ENCODE measurements at regions not wholly inside any gene's neighbourhood (a gene's known extent, or its start where the extent isn't known, plus 50 kb on each side); places are given as distances from the start of the nearest gene placed in this dataset.

DNA sequence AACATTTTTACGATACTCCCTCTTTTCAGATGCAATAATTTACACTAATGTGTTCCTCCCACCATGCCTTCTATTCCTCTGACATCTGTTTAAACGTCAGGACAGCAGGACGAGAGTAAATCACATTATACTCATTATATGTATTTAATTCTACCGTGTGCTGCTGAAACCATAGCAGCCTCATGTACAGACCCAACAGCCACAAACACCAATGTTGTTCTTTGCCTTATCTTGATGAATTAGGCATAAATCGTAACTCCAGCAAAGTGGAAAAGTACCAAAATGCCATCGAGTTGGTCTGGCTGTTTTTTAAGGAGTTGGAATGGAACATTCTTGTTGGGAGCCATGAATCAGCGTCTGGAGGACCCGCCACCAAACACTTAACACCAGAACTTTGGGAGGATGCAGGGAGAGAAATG, 82.9 kb upstream of the FOXF1 start:
- Mint-ChIP-seq H3K4me3 (no peak overlapping the region), H3K9me3 (no peaks in the 10 kb centered on the region), H3K27me3 (peaks cover 6% of the 10 kb centered on the region), H3K4me1 (ENCODE audit: low read depth) (no peaks in the 10 kb centered on the region), H3K27ac (no peak overlapping the region), H3K36me3 (ENCODE audit: low read depth) (no peaks in the 10 kb centered on the region)
- no peak for DNase-seq

DNA sequence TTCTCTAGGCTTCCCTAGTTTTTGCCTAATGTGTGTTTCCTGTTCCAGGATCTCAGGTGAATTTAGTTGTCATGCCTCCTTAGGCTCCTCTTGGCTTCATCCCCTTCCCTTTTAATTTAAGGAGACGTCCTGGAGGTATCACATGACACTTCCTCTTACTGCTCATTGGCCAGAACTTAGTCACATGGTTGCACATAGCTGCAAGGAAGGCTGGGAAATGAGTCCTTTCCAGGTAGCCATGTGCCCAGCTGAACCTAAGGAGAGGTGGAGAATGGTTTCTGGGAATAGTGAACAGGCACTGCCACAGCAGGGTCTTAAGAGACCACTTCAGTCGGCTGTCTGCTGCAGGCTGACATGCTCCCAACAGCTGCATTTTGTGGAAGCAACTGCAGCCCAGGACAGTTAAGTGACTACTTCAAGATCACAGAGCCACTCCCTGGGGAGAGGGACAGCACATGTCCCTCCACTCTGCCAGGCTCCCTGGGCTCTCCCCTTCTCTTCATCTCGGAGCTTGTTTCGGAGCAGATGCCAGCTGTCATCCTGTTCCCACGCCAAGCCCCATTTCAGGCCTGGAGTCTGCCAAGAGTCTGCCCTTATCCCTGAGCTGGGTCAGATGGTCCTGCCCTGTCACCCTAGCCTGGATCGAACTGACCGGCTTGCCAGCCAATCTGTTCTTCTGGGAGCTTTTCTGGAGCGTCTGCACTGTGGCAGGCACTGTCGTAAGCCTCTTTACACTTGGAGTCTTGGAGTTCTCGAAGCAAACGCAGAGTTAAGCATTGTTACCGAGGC, 81.4 kb upstream of the FOXF1 start:
- Mint-ChIP-seq H3K4me1 (ENCODE audit: low read depth) (no peaks in the 10 kb centered on the region), H3K4me3 (no peak overlapping the region), H3K36me3 (ENCODE audit: low read depth) (no peaks in the 10 kb centered on the region), H3K27me3 (peaks cover 6% of the 10 kb centered on the region), H3K27ac (no peak overlapping the region), H3K9me3 (no peaks in the 10 kb centered on the region)
- DNase-seq = no peak

DNA sequence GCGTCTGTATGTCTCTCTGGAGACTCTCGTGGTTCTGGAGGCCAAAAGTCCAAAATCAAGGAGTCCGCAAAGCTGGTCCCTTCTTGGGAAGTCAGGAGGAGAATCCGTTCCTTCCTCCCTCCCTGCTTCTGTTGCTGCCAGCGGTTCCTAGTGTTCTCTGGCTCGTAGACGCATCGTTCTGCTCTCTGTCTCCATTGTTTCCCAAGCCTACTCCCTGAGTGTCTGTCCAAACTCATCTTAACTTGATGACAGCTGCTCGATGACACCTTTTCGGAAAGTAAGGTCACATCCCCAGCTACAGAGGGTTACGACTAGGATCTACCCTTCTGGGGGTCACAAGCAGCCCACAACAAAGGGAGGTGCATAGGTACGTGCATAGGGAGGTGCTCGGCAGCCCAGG, 80.7 kb upstream of the FOXF1 start:
- no peaks in the 10 kb centered on the region for H3K4me1 Mint-ChIP-seq (ENCODE audit: low read depth)
- H3K27ac Mint-ChIP-seq = no peak overlapping the region
- peaks cover 6% of the 10 kb centered on the region for H3K27me3 Mint-ChIP-seq
- H3K4me3 Mint-ChIP-seq = no peak overlapping the region
- H3K36me3 Mint-ChIP-seq (ENCODE audit: low read depth) = no peaks in the 10 kb centered on the region
- no peak for DNase-seq
- no peaks in the 10 kb centered on the region for H3K9me3 Mint-ChIP-seq

DNA sequence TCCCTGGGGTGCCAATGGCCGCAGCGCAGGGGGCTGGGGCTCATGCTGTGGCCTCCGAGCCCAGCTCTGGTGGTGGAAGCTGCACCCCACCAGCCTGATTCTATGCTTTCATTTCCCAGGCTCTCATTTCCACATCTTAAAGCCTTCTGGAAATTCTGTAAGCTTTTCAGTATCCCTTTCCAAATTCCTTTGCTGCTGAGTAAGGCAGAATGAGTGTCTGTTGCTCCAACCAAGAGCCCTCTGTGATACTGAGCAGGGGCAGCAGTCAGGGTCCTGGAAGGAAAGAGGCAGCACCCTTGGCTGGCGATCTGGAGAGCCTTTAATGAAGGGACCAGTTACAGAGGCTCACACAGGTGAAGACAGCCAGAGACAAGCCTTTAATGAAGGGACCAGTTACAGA, 79.5 kb upstream of the FOXF1 start:
- no peaks in the 10 kb centered on the region for H3K4me1 Mint-ChIP-seq (ENCODE audit: low read depth)
- no peaks in the 10 kb centered on the region for H3K36me3 Mint-ChIP-seq (ENCODE audit: low read depth)
- DNase-seq = no peak
- H3K9me3 Mint-ChIP-seq = no peaks in the 10 kb centered on the region
- no peak overlapping the region for H3K4me3 Mint-ChIP-seq
- H3K27me3 Mint-ChIP-seq = peaks cover 5% of the 10 kb centered on the region
- no peak overlapping the region for H3K27ac Mint-ChIP-seq

DNA sequence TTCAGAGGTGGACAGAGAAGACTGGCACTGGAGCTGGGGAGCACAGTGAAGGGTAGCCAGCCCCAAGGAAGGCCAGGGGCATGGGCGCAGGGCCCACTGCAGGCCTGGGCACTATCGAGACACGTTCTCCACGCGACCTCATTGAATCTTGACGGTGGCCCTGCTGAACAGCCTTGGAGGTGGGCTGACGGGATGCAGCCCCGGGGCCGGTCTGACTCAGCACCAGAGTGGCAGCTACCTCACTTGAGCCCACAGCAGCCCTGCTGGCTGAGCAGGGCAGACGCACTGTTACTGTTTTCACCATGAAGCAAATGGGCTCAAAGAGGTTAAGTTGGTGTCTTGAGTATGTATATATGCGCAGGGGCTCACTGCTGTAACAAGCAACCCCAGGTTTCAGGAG, 78.8 kb upstream of the FOXF1 start:
- H3K27me3 Mint-ChIP-seq = peaks cover 3% of the 10 kb centered on the region
- H3K9me3 Mint-ChIP-seq = no peaks in the 10 kb centered on the region
- no peak overlapping the region for H3K4me3 Mint-ChIP-seq
- no peaks in the 10 kb centered on the region for H3K36me3 Mint-ChIP-seq (ENCODE audit: low read depth)
- H3K4me1 Mint-ChIP-seq (ENCODE audit: low read depth) = no peaks in the 10 kb centered on the region
- DNase-seq = no peak
- no peak overlapping the region for H3K27ac Mint-ChIP-seq

DNA sequence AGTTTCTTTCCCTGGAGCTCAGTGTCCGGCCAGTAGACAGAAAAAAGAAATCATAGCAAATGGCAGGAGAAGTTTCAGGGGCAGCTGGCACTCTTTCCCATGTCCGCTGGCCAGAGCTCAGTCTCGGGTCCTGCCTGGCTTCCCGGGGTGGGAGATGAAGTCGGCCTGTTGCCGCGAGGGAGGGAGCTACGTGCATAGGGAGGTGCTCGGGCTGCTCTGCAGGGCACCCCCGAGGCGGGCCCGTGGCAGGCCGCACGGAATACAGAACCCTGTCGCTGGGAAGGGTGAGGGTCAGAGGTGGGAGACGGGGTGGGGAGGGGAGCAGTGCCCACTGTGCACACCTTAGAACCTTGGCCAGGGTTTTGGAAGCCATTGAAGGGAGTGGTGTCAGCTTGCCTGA, 78.3 kb upstream of the FOXF1 start:
- no peak for DNase-seq
- H3K4me1 Mint-ChIP-seq (ENCODE audit: low read depth) = no peaks in the 10 kb centered on the region

DNA sequence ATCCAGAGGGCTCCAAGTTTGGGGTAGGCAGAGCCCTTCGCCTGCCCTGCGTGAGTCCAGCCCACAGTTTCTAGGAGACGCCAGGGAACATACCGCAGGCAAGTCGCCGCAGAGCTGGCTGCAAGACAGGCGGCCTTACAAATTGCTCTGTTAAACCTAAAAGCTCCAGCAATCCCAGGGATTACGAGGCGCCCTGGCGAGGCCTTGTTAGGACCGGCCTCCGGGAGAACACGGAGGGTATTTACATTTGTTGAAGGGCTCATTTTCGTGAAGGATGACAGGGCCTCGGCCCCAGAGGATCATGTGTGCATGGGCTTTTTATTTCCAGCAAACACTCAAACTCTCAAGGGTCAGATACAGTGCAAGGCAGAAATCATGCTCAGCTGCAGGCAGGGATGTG, 77.6 kb upstream of the FOXF1 start:
- Mint-ChIP-seq H3K9me3 (no peaks in the 10 kb centered on the region), H3K27ac (no peak overlapping the region), H3K4me3 (no peak overlapping the region), H3K4me1 (ENCODE audit: low read depth) (no peaks in the 10 kb centered on the region), H3K27me3 (peaks cover 3% of the 10 kb centered on the region), H3K36me3 (ENCODE audit: low read depth) (no peaks in the 10 kb centered on the region)
- no peak for DNase-seq

More for the DNA sequence above, 78.3 kb upstream of the FOXF1 start:
- H3K4me3 Mint-ChIP-seq = no peak overlapping the region
- H3K27ac Mint-ChIP-seq = no peak overlapping the region
- no peaks in the 10 kb centered on the region for H3K9me3 Mint-ChIP-seq
- H3K36me3 Mint-ChIP-seq (ENCODE audit: low read depth) = no peaks in the 10 kb centered on the region
- peaks cover 3% of the 10 kb centered on the region for H3K27me3 Mint-ChIP-seq

DNA sequence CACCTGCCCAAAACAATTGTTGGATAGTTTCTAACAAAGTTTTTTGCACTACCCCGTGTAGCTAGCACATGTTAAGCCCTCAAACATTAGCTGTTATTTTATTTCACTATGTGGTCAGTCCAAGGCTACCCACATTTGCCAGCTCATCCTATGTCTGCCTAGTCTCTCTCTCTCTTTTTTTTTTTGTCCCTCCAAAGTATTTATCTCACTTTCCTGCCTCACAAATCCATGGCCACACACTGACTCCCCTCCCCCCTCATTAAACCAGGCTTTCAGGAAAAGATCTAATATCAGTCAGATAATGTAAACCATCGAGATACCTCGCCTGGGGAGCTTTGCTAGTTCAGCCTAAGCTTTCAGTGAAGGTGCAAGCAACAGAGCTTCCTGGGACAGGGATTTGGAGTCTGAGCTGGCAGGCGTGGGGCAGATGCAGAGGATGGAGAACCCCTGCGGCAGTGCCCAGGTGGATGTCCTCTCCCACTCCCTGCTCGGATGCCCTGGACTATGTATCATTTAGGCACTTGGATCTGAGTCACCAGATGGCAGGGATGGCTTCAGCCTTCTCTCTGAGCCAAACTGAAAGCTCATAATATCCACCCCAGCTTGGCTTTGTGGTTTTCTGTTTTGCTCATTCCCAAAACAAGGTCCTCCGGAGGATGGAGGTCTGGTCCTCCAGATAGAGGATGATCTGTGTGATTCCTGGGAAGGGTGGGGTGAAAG, 73.7 kb upstream of the FOXF1 start:
- Mint-ChIP-seq H3K36me3 (ENCODE audit: low read depth) (no peaks in the 10 kb centered on the region), H3K27me3 (peaks cover 1% of the 10 kb centered on the region), H3K4me3 (no peak overlapping the region), H3K4me1 (ENCODE audit: low read depth) (no peaks in the 10 kb centered on the region), H3K27ac (no peak overlapping the region), H3K9me3 (no peaks in the 10 kb centered on the region)
- no peak for DNase-seq

DNA sequence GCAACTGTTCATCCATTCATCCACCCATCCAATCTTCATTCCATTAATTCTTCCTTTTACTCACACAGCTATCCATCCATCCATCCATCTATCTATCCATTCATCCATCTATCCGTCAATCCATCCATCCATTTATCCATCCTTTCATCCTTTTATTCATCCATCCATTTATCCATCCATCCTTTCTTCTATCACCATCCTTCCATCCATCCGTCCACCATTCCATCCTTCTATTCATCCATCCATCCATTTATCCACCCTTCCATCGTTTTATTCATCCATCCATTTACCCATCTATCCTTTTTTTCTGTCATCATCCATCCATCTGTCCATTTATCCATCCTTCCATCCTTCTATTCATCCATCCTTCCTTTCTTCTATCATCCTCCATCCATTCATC, 73.0 kb upstream of the FOXF1 start:
- Mint-ChIP-seq H3K36me3 (ENCODE audit: low read depth) (no peaks in the 10 kb centered on the region), H3K9me3 (no peaks in the 10 kb centered on the region), H3K4me1 (ENCODE audit: low read depth) (no peaks in the 10 kb centered on the region), H3K27ac (no peak overlapping the region), H3K27me3 (peaks cover 4% of the 10 kb centered on the region), H3K4me3 (no peak overlapping the region)
- DNase-seq = no peak

DNA sequence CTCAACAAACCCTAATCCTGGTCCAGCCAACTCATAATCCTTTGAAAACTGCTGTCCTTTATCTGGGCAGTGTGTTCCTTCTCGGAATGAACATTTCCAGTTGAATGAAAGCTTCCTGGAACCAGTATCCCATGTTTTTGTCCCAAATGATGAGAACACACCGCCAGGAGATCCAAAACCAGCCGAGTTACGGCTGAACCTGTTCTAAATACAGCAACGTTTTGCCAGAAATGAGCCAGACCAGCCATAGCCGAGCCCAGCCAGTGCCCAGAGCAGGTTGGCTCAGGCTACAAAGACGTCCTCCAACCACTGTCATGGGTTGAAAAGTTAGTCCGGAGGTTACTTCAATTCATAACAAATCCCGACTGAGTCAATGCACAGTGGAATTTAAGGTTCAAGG, 67.6 kb upstream of the FOXF1 start:
- Mint-ChIP-seq H3K36me3 (ENCODE audit: low read depth) (no peaks in the 10 kb centered on the region), H3K9me3 (no peaks in the 10 kb centered on the region), H3K4me1 (ENCODE audit: low read depth) (peaks cover 4% of the 10 kb centered on the region), H3K27ac (no peak overlapping the region), H3K27me3 (peaks cover 34% of the 10 kb centered on the region), H3K4me3 (no peak overlapping the region)
- no peak for DNase-seq

DNA sequence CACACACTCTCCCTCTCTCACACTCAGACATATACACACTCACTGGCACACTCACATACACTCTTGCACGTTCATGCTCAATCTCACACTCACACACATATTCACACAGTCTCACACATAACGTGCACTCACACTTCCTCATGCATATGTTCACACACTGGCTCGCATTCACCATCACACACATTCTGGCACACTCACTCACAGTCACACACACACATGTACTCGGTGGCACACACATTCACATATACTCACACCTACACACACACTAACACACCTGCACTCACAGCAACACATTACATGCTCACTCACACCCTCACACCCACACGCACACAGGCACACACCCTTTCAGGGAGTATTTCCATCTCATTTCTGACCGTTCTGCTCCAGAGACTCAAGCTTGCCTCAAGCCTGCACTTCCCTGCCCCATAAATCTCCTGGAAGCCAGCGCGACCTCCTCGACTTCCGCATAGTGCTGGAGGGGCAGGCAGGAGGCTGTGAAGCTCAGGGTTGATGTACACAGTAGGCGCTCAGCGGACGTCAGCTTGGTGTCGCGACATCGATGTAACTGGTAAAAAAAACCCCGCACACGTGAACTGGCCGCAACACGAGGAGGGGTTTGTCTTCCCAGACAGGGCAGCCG, 66.7 kb upstream of the FOXF1 start:
- no peak overlapping the region for H3K27ac Mint-ChIP-seq
- peaks cover 38% of the 10 kb centered on the region for H3K27me3 Mint-ChIP-seq
- no peaks in the 10 kb centered on the region for H3K36me3 Mint-ChIP-seq (ENCODE audit: low read depth)
- no peak for DNase-seq
- H3K4me3 Mint-ChIP-seq = no peak overlapping the region
- peaks cover 4% of the 10 kb centered on the region for H3K4me1 Mint-ChIP-seq (ENCODE audit: low read depth)
- H3K9me3 Mint-ChIP-seq = no peaks in the 10 kb centered on the region

DNA sequence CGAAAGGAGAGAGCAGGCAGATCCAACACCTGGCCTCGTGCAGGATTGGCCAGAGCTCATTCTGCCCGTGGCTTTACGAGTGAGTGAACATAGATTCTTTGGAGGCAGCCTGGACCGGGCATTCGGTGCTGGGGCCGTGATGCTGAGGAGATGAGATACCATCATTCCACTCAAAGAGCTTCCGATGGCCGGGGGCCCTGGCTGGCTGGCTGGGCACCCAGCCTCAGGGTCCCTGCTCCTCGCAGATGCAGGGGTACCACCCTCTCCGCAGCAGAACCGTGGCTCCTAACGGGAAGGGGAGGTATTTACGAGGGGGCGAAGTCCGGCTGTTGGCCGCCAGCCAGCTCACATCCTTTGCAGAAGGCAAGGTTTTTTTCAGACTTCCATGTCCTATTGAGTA, 66.1 kb upstream of the FOXF1 start:
- no peak for DNase-seq
- no peaks in the 10 kb centered on the region for H3K36me3 Mint-ChIP-seq (ENCODE audit: low read depth)
- peaks cover 44% of the 10 kb centered on the region for H3K27me3 Mint-ChIP-seq
- no peak overlapping the region for H3K4me3 Mint-ChIP-seq
- H3K27ac Mint-ChIP-seq = no peak overlapping the region
- peaks cover 4% of the 10 kb centered on the region for H3K4me1 Mint-ChIP-seq (ENCODE audit: low read depth)
- no peaks in the 10 kb centered on the region for H3K9me3 Mint-ChIP-seq

DNA sequence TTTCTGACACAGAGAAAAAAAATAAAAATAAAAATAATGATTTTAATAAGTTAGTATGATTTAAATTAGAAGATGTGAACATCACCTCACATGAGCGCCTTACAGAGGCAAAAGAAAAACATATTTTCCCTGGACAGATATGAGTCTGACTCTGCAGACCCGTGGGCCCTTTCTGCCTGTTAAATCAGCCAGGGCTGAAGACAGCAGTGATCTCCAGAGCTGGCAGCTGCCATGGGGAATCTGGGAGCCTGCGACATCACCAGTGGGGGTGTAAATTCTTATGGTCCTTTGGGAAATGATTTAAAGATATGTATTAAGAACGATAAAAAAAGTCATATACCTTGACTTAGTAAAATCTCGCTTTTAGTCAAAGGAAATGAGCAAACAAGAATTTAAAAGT, 65.7 kb upstream of the FOXF1 start:
- Mint-ChIP-seq H3K9me3 (no peaks in the 10 kb centered on the region), H3K36me3 (ENCODE audit: low read depth) (no peaks in the 10 kb centered on the region), H3K27ac (no peak overlapping the region), H3K4me3 (no peak overlapping the region), H3K27me3 (peaks cover 48% of the 10 kb centered on the region), H3K4me1 (ENCODE audit: low read depth) (peaks cover 4% of the 10 kb centered on the region)
- DNase-seq = no peak

DNA sequence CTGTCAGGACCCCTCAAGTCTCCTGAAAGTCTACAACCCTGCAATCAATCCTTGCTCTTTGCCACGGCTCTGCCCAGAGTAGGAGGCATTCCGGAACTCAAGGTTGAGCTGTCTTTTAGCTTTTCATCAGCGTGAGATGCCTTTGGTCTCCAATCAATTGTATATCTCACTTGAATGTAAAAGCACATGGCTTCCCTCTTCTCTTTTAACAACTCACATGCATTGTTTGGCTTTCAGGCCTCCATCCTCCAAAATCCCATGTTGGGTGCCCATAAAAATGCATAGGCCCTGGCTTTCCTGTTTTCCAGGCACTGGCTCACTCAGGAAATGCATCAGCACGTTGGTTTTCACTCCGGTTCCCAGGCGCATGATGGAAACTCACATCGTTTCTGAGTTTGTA, 64.0 kb upstream of the FOXF1 start:
- no peaks in the 10 kb centered on the region for H3K9me3 Mint-ChIP-seq
- H3K27me3 Mint-ChIP-seq = peaks cover 59% of the 10 kb centered on the region
- no peak overlapping the region for H3K27ac Mint-ChIP-seq
- no peak for DNase-seq
- no peak overlapping the region for H3K4me3 Mint-ChIP-seq
- no peaks in the 10 kb centered on the region for H3K36me3 Mint-ChIP-seq (ENCODE audit: low read depth)
- H3K4me1 Mint-ChIP-seq (ENCODE audit: low read depth) = peaks cover 4% of the 10 kb centered on the region

DNA sequence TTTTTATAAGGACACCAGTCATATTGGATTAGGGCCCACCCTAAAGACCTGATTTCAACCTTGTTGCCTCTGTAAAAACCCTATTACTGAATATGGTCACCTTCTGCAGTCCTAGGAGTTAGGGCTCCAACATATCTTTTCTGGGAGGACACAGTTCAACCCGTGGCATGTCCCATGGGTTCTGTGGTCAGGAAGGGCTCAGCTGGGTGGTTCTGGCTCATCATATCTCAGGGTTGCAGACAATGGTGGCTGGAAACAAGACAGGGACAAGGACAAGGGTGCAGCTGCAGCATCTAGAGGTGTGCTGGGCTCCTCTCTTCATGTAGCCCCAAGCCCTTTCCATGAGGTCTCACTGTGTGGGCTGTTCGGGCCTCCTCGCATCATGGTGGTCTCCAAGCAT, 63.1 kb upstream of the FOXF1 start:
- no peak for DNase-seq

More for the DNA sequence above, 63.1 kb upstream of the FOXF1 start:
- H3K9me3 Mint-ChIP-seq = no peaks in the 10 kb centered on the region
- no peak overlapping the region for H3K4me3 Mint-ChIP-seq
- peaks cover 55% of the 10 kb centered on the region for H3K27me3 Mint-ChIP-seq
- H3K27ac Mint-ChIP-seq = no peak overlapping the region
- no peaks in the 10 kb centered on the region for H3K36me3 Mint-ChIP-seq (ENCODE audit: low read depth)
- peaks cover 4% of the 10 kb centered on the region for H3K4me1 Mint-ChIP-seq (ENCODE audit: low read depth)

Measured in activated T-cell treated with anti-CD3 and anti-CD28 coated beads, Interleukin-2, amount 50 U/mL, for 24 hours (primary cell).